Stomach (tissue), 8 donors: ENCODE measurements at regions not wholly inside any gene's neighbourhood (a gene's known extent, or its start where the extent isn't known, plus 50 kb on each side); places are given as distances from the start of the nearest gene placed in this dataset.
A peak's percentile ranks its signal among the peaks of the same experiment; 100 is the strongest.

Experiments used
- DNase-seq, 2 donors: peaks; one replicate each; pipeline versions ENCODE4 v3.0.0 to v3.0.0-alpha.2; 2013 to 2019
- H3K27ac ChIP-seq, 5 donors: fragments of 200-600 bp in 4 of 5; sonication (generic) in 4 of 5; one replicate each; pipeline ENCODE4 v1.5.1; 2013 to 2019; ENCODE audit warnings: mild to moderate bottlenecking in 1 of 5, moderate library complexity in 1 of 5
- H3K27me3 ChIP-seq, 3 donors: fragments of 200-600 bp; sonication (generic); one replicate each; pipeline ENCODE4 v1.5.1; 2017 to 2019; ENCODE audit warnings: mixed run types in 1 of 3
- H3K36me3 ChIP-seq, 4 donors: fragments of 200-600 bp; sonication (generic); 1 replicate in 3 of 4; 2 replicates in 1 of 4; pipeline ENCODE4 v1.5.1; 2016 to 2019
- H3K4me1 ChIP-seq, 4 donors: fragments of 200-600 bp; sonication (generic); one replicate each; pipeline ENCODE4 v1.5.1; 2016 to 2019
- H3K4me3 ChIP-seq, 4 donors: fragments of 200-600 bp; sonication (generic) in 3 of 4; one replicate each; pipeline ENCODE4 v1.5.1; 2016 to 2019; ENCODE audit warnings: mild to moderate bottlenecking in 1 of 4
- H3K9me3 ChIP-seq, 4 donors: fragments of 200-600 bp; sonication (generic); one replicate each; pipeline ENCODE4 v1.5.1; 2016 to 2019
- CTCF ChIP-seq, 7 experiments: fragments of 450-650 bp in 4 of 7; fragments of 200-600 bp in 3 of 7; sonication (generic) in 3 of 7; IDR thresholded peaks; one replicate each; pipeline ENCODE4 v1.5.1; 2016 to 2019; ENCODE audit warnings: antibody characterized with exemption in 7 of 7, control low read depth in 2 of 7, mild to moderate bottlenecking in 1 of 7
- EP300 ChIP-seq: sonication (generic); formaldehyde crosslinking; IDR thresholded peaks from one replicate; pipeline ENCODE4 v1.6.1; 2017; ENCODE audit warnings: antibody characterized with exemption
- POLR2A ChIP-seq, 4 donors: fragments of 450-650 bp; IDR thresholded peaks; one replicate each; pipeline ENCODE4 v1.6.1; 2016; ENCODE audit warnings: antibody characterized with exemption in 4 of 4, control low read depth in 2 of 4, mild to moderate bottlenecking in 1 of 4, moderate library complexity in 1 of 4
- POLR2AphosphoS5 ChIP-seq, 3 donors: sonication (generic); formaldehyde crosslinking; IDR thresholded peaks; one replicate each; pipeline ENCODE4 v1.6.1; 2016; ENCODE audit warnings: antibody characterized with exemption in 3 of 3
- WGBS, 5 donors: extraction: QIAGEN DNeasy Blood & Tissue Kit in 3 of 5; methylation state at CpG; one replicate each; pipeline versions ENCODE4 v1.1.5 to v1.1.7; 2013 to 2018; 5-methylcytosine and 5-hydroxymethylcytosine counted together
- intact Hi-C: fragments of 100-400 bp; cut with DNase I; formaldehyde crosslinking; loops from one replicate; pipeline ENCODE4 v1.15.1; 2023; ENCODE audit warnings: low total_unique reads
- donor health status: healthy with polysubstance abuse.
- donor health status: Bipolar disorder and iron deficiency.
- donor health status: healthy.

- no peaks in the 10 kb centered on the region for H3K36me3 ChIP-seq
- no peaks in the 10 kb centered on the region for H3K27me3 ChIP-seq
- TF ChIP-seq POLR2A (IDR thresholded peaks at IDR 0.05) (no peak), POLR2AphosphoS5 (IDR thresholded peaks at IDR 0.05) (no peak), EP300 (no peak), CTCF (IDR thresholded peaks at IDR 0.05) (no peak)
- no peaks in the 10 kb centered on the region for H3K9me3 ChIP-seq
- intact Hi-C loops = no loop called here
- H3K4me1 ChIP-seq = no peaks in the 10 kb centered on the region
- WGBS, 5 donors = 81 to 88% (median 83%) methylated on average over 3 of the region's 3 CpGs
- H3K4me3 ChIP-seq = no peak overlapping the region
- H3K27ac ChIP-seq = no peak overlapping the region
- DNase-seq = no peak
These were observed 421.4 kb upstream of the B3GALT2 start for GRCh38 chr1:193607787-193608186.

GRCh38 chr1:193606035-193606434, 419.6 kb upstream of the B3GALT2 start:
- WGBS, 5 donors = 87 to 91% (median 90%) methylated on average over 5 of the region's 5 CpGs
- TF ChIP-seq POLR2A (IDR thresholded peaks at IDR 0.05) (no peak), POLR2AphosphoS5 (IDR thresholded peaks at IDR 0.05) (no peak), CTCF (IDR thresholded peaks at IDR 0.05) (no peak), EP300 (no peak)
- Histone ChIP-seq H3K27me3 (no peaks in the 10 kb centered on the region), H3K36me3 (no peaks in the 10 kb centered on the region), H3K9me3 (no peaks in the 10 kb centered on the region), H3K4me3 (no peak overlapping the region), H3K4me1 (no peaks in the 10 kb centered on the region), H3K27ac (no peak overlapping the region)
- intact Hi-C loops = no loop called here
- no peak for DNase-seq

- no peak for DNase-seq
- Histone ChIP-seq H3K27me3 (no peaks in the 10 kb centered on the region), H3K4me3 (no peak overlapping the region), H3K9me3 (no peaks in the 10 kb centered on the region), H3K36me3 (no peaks in the 10 kb centered on the region), H3K4me1 (no peaks in the 10 kb centered on the region), H3K27ac (no peak overlapping the region)
- 64 to 89% (median 76%) methylated on average over 2 of the region's 2 CpGs for WGBS, 5 donors
- TF ChIP-seq CTCF (IDR thresholded peaks at IDR 0.05) (no peak), POLR2A (IDR thresholded peaks at IDR 0.05) (no peak), EP300 (no peak), POLR2AphosphoS5 (IDR thresholded peaks at IDR 0.05) (no peak)
- intact Hi-C loops = no loop called here
These were observed 416.3 kb upstream of the B3GALT2 start for GRCh38 chr1:193602705-193603104.

GRCh38 chr1:193593147-193593885, 406.9 kb upstream of the B3GALT2 start:
- no peak overlapping the region for H3K4me3 ChIP-seq
- WGBS, 5 donors = 62 to 71% (median 66%) methylated on average over 3 of the region's 3 CpGs
- no peaks in the 10 kb centered on the region for H3K9me3 ChIP-seq

More at GRCh38 chr1:193593147-193593885, 406.9 kb upstream of the B3GALT2 start:
- Histone ChIP-seq H3K36me3 (no peaks in the 10 kb centered on the region), H3K4me1 (peaks cover 0 to 10% (median 4%) of the 10 kb centered on the region in 4 donors), H3K27ac (peak overlapping the region in 3 of 5 donors; percentile 16 to 32 (median 20)), H3K27me3 (no peaks in the 10 kb centered on the region)
- intact Hi-C loops = no loop called here
- DNase-seq = no peak
- TF ChIP-seq POLR2A (IDR thresholded peaks at IDR 0.05) = no peak
- no peak for TF ChIP-seq POLR2AphosphoS5 (IDR thresholded peaks at IDR 0.05)
- TF ChIP-seq CTCF (IDR thresholded peaks at IDR 0.05) = no peak
- no peak for TF ChIP-seq EP300
